ENCODE measurements at regions not wholly inside any gene's neighbourhood (a gene's known extent, or its start where the extent isn't known, plus 50 kb on each side); places are given as distances from the start of the nearest gene placed in this dataset.
"Not testable (repeated sequence)": the region's sequence is repeated elsewhere in the genome, so short reads cannot be mapped to it uniquely, and the experiment has no call there.

- Histone ChIP-seq H3K4me3 (ENCODE audit: low read length) (no peak overlapping the region), H3K9me3 (ENCODE audit: control insufficient read depth, insufficient read depth, low read length) (no peaks in the 10 kb centered on the region), H3K4me1 (ENCODE audit: control insufficient read depth, insufficient read depth, low read length) (peaks cover 1% of the 10 kb centered on the region; the same call in 1 of the 2 replicates), H3K36me3 (ENCODE audit: control insufficient read depth, insufficient read depth, low read length) (no peaks in the 10 kb centered on the region), H3K27me3 (ENCODE audit: control insufficient read depth, insufficient read depth, low read length) (no peaks in the 10 kb centered on the region), H3K27ac (ENCODE audit: low read length) (no peak overlapping the region)
- no peak for DNase-seq (ENCODE audit: low read depth, low spot score)
- no CpG with 5 or more reads among the region's 3 CpGs for WGBS (ENCODE audit: insufficient coverage, insufficient read length)
Observed at GRCh38 chr7:49487830-49488140, 285.7 kb upstream of the VWC2 start.

- Histone ChIP-seq H3K27me3 (ENCODE audit: control insufficient read depth, insufficient read depth, low read length) (no peaks in the 10 kb centered on the region), H3K4me1 (ENCODE audit: control insufficient read depth, insufficient read depth, low read length) (peaks cover 1% of the 10 kb centered on the region; the same call in 1 of the 2 replicates), H3K4me3 (ENCODE audit: low read length) (no peak overlapping the region), H3K9me3 (ENCODE audit: control insufficient read depth, insufficient read depth, low read length) (no peaks in the 10 kb centered on the region), H3K36me3 (ENCODE audit: control insufficient read depth, insufficient read depth, low read length) (no peaks in the 10 kb centered on the region), H3K27ac (ENCODE audit: low read length) (no peak overlapping the region)
- DNase-seq (ENCODE audit: low read depth, low spot score): no peak
- no CpG with 5 or more reads among the region's 1 CpG for WGBS (ENCODE audit: insufficient coverage, insufficient read length)
Observed at GRCh38 chr7:49488573-49488972, 284.9 kb upstream of the VWC2 start.

- Histone ChIP-seq H3K9me3 (ENCODE audit: control insufficient read depth, insufficient read depth, low read length) (no peaks in the 10 kb centered on the region), H3K4me1 (ENCODE audit: control insufficient read depth, insufficient read depth, low read length) (no peaks in the 10 kb centered on the region), H3K36me3 (ENCODE audit: control insufficient read depth, insufficient read depth, low read length) (no peaks in the 10 kb centered on the region), H3K27me3 (ENCODE audit: control insufficient read depth, insufficient read depth, low read length) (no peaks in the 10 kb centered on the region), H3K27ac (ENCODE audit: low read length) (no peak overlapping the region), H3K4me3 (ENCODE audit: low read length) (no peak overlapping the region)
- DNase-seq (ENCODE audit: low read depth, low spot score): no peak
- no CpG with 5 or more reads among the region's 6 CpGs for WGBS (ENCODE audit: insufficient coverage, insufficient read length)
Observed at GRCh38 chr7:49497471-49497870, 276.0 kb upstream of the VWC2 start.

- DNase-seq (ENCODE audit: low read depth, low spot score): no peak
- no peaks in the 10 kb centered on the region for H3K9me3 ChIP-seq (ENCODE audit: control insufficient read depth, insufficient read depth, low read length)
- no peak overlapping the region for H3K4me3 ChIP-seq (ENCODE audit: low read length)
- WGBS (ENCODE audit: insufficient coverage, insufficient read length): no CpG with 5 or more reads among the region's 2 CpGs
- no peaks in the 10 kb centered on the region for H3K27me3 ChIP-seq (ENCODE audit: control insufficient read depth, insufficient read depth, low read length)
- H3K27ac ChIP-seq (ENCODE audit: low read length): no peak overlapping the region
- no peaks in the 10 kb centered on the region for H3K36me3 ChIP-seq (ENCODE audit: control insufficient read depth, insufficient read depth, low read length)
- H3K4me1 ChIP-seq (ENCODE audit: control insufficient read depth, insufficient read depth, low read length): no peaks in the 10 kb centered on the region
Observed at GRCh38 chr7:49500741-49501140, 272.7 kb upstream of the VWC2 start.

- not testable (repeated sequence) for H3K9me3 ChIP-seq (ENCODE audit: control insufficient read depth, insufficient read depth, low read length); H3K27me3 ChIP-seq (ENCODE audit: control insufficient read depth, insufficient read depth, low read length); H3K27ac ChIP-seq (ENCODE audit: low read length); H3K36me3 ChIP-seq (ENCODE audit: control insufficient read depth, insufficient read depth, low read length); H3K4me1 ChIP-seq (ENCODE audit: control insufficient read depth, insufficient read depth, low read length); DNase-seq (ENCODE audit: low read depth, low spot score); H3K4me3 ChIP-seq (ENCODE audit: low read length)
- WGBS (ENCODE audit: insufficient coverage, insufficient read length): no CpG with 5 or more reads among the region's 2 CpGs
Observed at GRCh38 chr7:49507206-49507605, 266.2 kb upstream of the VWC2 start.

- WGBS (ENCODE audit: insufficient coverage, insufficient read length): no CpG with 5 or more reads among the region's 4 CpGs
- Histone ChIP-seq H3K9me3 (ENCODE audit: control insufficient read depth, insufficient read depth, low read length) (no peaks in the 10 kb centered on the region), H3K27ac (ENCODE audit: low read length) (no peak overlapping the region), H3K36me3 (ENCODE audit: control insufficient read depth, insufficient read depth, low read length) (no peaks in the 10 kb centered on the region), H3K27me3 (ENCODE audit: control insufficient read depth, insufficient read depth, low read length) (no peaks in the 10 kb centered on the region), H3K4me1 (ENCODE audit: control insufficient read depth, insufficient read depth, low read length) (no peaks in the 10 kb centered on the region), H3K4me3 (ENCODE audit: low read length) (no peak overlapping the region)
- DNase-seq (ENCODE audit: low read depth, low spot score): no peak
Observed at GRCh38 chr7:49513911-49514310, 259.5 kb upstream of the VWC2 start.

GRCh38 chr7:49520951-49521350, 252.5 kb upstream of the VWC2 start:
- no peaks in the 10 kb centered on the region for H3K27me3 ChIP-seq (ENCODE audit: control insufficient read depth, insufficient read depth, low read length)
- WGBS (ENCODE audit: insufficient coverage, insufficient read length): no CpG with 5 or more reads among the region's 1 CpG

GRCh38 chr7:49522111-49522510, 251.3 kb upstream of the VWC2 start:
- no CpG with 5 or more reads among the region's 2 CpGs for WGBS (ENCODE audit: insufficient coverage, insufficient read length)

More at GRCh38 chr7:49520951-49521350, 252.5 kb upstream of the VWC2 start:
- Histone ChIP-seq H3K9me3 (ENCODE audit: control insufficient read depth, insufficient read depth, low read length) (no peaks in the 10 kb centered on the region), H3K36me3 (ENCODE audit: control insufficient read depth, insufficient read depth, low read length) (no peaks in the 10 kb centered on the region), H3K27ac (ENCODE audit: low read length) (no peak overlapping the region), H3K4me3 (ENCODE audit: low read length) (no peak overlapping the region), H3K4me1 (ENCODE audit: control insufficient read depth, insufficient read depth, low read length) (peaks cover 3% of the 10 kb centered on the region; the same call in 1 of the 2 replicates)
- no peak for DNase-seq (ENCODE audit: low read depth, low spot score)

GRCh38 chr7:49523870-49524269, 249.6 kb upstream of the VWC2 start:
- peaks cover 3% of the 10 kb centered on the region; the same call in 1 of the 2 replicates for H3K4me1 ChIP-seq (ENCODE audit: control insufficient read depth, insufficient read depth, low read length)
- no peaks in the 10 kb centered on the region for H3K9me3 ChIP-seq (ENCODE audit: control insufficient read depth, insufficient read depth, low read length)
- H3K36me3 ChIP-seq (ENCODE audit: control insufficient read depth, insufficient read depth, low read length): no peaks in the 10 kb centered on the region
- H3K27me3 ChIP-seq (ENCODE audit: control insufficient read depth, insufficient read depth, low read length): no peaks in the 10 kb centered on the region
- H3K4me3 ChIP-seq (ENCODE audit: low read length): no peak overlapping the region
- no CpG with 5 or more reads among the region's 1 CpG for WGBS (ENCODE audit: insufficient coverage, insufficient read length)
- DNase-seq (ENCODE audit: low read depth, low spot score): no peak
- no peak overlapping the region for H3K27ac ChIP-seq (ENCODE audit: low read length)

More at GRCh38 chr7:49522111-49522510, 251.3 kb upstream of the VWC2 start:
- Histone ChIP-seq H3K4me3 (ENCODE audit: low read length) (no peak overlapping the region), H3K36me3 (ENCODE audit: control insufficient read depth, insufficient read depth, low read length) (no peaks in the 10 kb centered on the region), H3K9me3 (ENCODE audit: control insufficient read depth, insufficient read depth, low read length) (no peaks in the 10 kb centered on the region), H3K27me3 (ENCODE audit: control insufficient read depth, insufficient read depth, low read length) (no peaks in the 10 kb centered on the region), H3K27ac (ENCODE audit: low read length) (no peak overlapping the region), H3K4me1 (ENCODE audit: control insufficient read depth, insufficient read depth, low read length) (peaks cover 3% of the 10 kb centered on the region; the same call in 1 of the 2 replicates)
- no peak for DNase-seq (ENCODE audit: low read depth, low spot score)

- Histone ChIP-seq H3K27ac (ENCODE audit: low read length) (no peak overlapping the region), H3K4me1 (ENCODE audit: control insufficient read depth, insufficient read depth, low read length) (no peaks in the 10 kb centered on the region), H3K27me3 (ENCODE audit: control insufficient read depth, insufficient read depth, low read length) (no peaks in the 10 kb centered on the region), H3K36me3 (ENCODE audit: control insufficient read depth, insufficient read depth, low read length) (no peaks in the 10 kb centered on the region), H3K9me3 (ENCODE audit: control insufficient read depth, insufficient read depth, low read length) (no peaks in the 10 kb centered on the region), H3K4me3 (ENCODE audit: low read length) (no peak overlapping the region)
- no peak for DNase-seq (ENCODE audit: low read depth, low spot score)
- WGBS (ENCODE audit: insufficient coverage, insufficient read length): no CpG with 5 or more reads among the region's 1 CpG
Observed at GRCh38 chr7:49527182-49527581, 246.3 kb upstream of the VWC2 start.

GRCh38 chr7:49530481-49530880, 243.0 kb upstream of the VWC2 start:
- H3K9me3 ChIP-seq (ENCODE audit: control insufficient read depth, insufficient read depth, low read length): no peaks in the 10 kb centered on the region
- no peak for DNase-seq (ENCODE audit: low read depth, low spot score)
- no peaks in the 10 kb centered on the region for H3K4me1 ChIP-seq (ENCODE audit: control insufficient read depth, insufficient read depth, low read length)
- no peaks in the 10 kb centered on the region for H3K36me3 ChIP-seq (ENCODE audit: control insufficient read depth, insufficient read depth, low read length)
- no CpG with 5 or more reads among the region's 1 CpG for WGBS (ENCODE audit: insufficient coverage, insufficient read length)
- H3K4me3 ChIP-seq (ENCODE audit: low read length): no peak overlapping the region
- no peaks in the 10 kb centered on the region for H3K27me3 ChIP-seq (ENCODE audit: control insufficient read depth, insufficient read depth, low read length)
- no peak overlapping the region for H3K27ac ChIP-seq (ENCODE audit: low read length)
